K562 (cell line): ENCODE measurements at regions not wholly inside any gene's neighbourhood (a gene's known extent, or its start where the extent isn't known, plus 50 kb on each side); places are given as distances from the start of the nearest gene placed in this dataset.

Experiments used
- ATF6 ChIP-seq: sonication (generic); formaldehyde crosslinking; IDR thresholded peaks from 2 replicates; pipeline ENCODE4 v1.4.0; 2020; ENCODE audit warnings: mild to moderate bottlenecking, missing genetic modification reagents
- FOXA3 ChIP-seq, 2 experiments: fragments of 450-650 bp in 1 of 2; sonication (generic) in 1 of 2; formaldehyde crosslinking; IDR thresholded peaks in 1 of 2; conservative IDR thresholded peaks in 1 of 2; 2 replicates each; pipeline versions ENCODE4 v1.4.0 to v1.8.0; 2020 to 2022; ENCODE audit warnings: mild to moderate bottlenecking in 2 of 2, missing genetic modification reagents in 1 of 2
- NR2C1 ChIP-seq, 2 experiments: fragments of 450-650 bp; IDR thresholded peaks; 2 replicates each; pipeline ENCODE4 v1.6.1; 2017; ENCODE audit warnings: mild to moderate bottlenecking in 2 of 2, antibody characterized with exemption in 1 of 2, inconsistent platforms in 1 of 2, missing compliant biosample characterization in 1 of 2, missing genetic modification characterization in 1 of 2
- PML ChIP-seq: IDR thresholded peaks from 2 replicates; pipeline ENCODE4 v1.6.1; 2012; ENCODE audit warnings: low read length, inconsistent platforms
- ZNF146 ChIP-seq: IDR thresholded peaks from one replicate; pipeline ENCODE4 v1.6.1; 2018; ENCODE audit warnings: missing compliant biosample characterization; ENCODE audit not compliant: unreplicated experiment
- TF ChIP-seq, protein P1 (sequence below), 2 experiments: fragments of 450-650 bp; formaldehyde crosslinking in 1 of 2; IDR thresholded peaks; 2 replicates each; pipeline versions ENCODE4 v1.4.0 to v1.6.1; 2014 to 2020; ENCODE audit warnings: mild to moderate bottlenecking in 2 of 2, borderline replicate concordance in 1 of 2, low read depth in 1 of 2

DNA sequence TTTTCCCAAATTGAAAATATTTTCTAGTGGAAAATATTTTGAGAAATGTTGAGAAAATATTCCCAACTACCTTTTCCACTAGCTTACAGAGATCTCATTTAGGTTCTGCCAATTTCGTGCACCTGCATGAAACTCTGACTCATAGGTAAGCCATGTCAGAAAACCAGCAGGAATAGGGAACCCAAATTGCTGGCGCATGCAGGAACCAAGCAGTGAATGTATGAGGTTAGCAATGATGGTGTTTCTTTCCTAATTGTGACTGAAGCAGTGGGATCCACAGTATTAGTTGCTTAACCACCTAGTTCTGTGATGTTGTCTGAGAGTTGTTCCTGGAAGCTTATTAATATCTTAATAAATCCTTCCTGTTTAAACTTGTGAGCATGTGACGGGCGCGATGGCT is 381.0 kb upstream of the TRAM1L1 start (continued):
- TF ChIP-seq, protein P1, sequence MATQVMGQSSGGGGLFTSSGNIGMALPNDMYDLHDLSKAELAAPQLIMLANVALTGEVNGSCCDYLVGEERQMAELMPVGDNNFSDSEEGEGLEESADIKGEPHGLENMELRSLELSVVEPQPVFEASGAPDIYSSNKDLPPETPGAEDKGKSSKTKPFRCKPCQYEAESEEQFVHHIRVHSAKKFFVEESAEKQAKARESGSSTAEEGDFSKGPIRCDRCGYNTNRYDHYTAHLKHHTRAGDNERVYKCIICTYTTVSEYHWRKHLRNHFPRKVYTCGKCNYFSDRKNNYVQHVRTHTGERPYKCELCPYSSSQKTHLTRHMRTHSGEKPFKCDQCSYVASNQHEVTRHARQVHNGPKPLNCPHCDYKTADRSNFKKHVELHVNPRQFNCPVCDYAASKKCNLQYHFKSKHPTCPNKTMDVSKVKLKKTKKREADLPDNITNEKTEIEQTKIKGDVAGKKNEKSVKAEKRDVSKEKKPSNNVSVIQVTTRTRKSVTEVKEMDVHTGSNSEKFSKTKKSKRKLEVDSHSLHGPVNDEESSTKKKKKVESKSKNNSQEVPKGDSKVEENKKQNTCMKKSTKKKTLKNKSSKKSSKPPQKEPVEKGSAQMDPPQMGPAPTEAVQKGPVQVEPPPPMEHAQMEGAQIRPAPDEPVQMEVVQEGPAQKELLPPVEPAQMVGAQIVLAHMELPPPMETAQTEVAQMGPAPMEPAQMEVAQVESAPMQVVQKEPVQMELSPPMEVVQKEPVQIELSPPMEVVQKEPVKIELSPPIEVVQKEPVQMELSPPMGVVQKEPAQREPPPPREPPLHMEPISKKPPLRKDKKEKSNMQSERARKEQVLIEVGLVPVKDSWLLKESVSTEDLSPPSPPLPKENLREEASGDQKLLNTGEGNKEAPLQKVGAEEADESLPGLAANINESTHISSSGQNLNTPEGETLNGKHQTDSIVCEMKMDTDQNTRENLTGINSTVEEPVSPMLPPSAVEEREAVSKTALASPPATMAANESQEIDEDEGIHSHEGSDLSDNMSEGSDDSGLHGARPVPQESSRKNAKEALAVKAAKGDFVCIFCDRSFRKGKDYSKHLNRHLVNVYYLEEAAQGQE (IDR thresholded peaks at IDR 0.05; ENCODE audit: borderline replicate concordance), result no peak
- TF ChIP-seq, protein P1 (CRISPR knock-in tag; IDR thresholded peaks at IDR 0.05; ENCODE audit: low read depth), result no peak
- TF ChIP-seq PML (no peak), ZNF146 (no peak), FOXA3 (CRISPR knock-in tag; conservative IDR thresholded peaks at IDR 0.05 in 1 of 2, IDR thresholded peaks at IDR 0.05 in 1 of 2) (no peak), NR2C1 (IDR thresholded peaks at IDR 0.05) (no peak), NR2C1 (tag; IDR thresholded peaks at IDR 0.05) (no peak), ATF6 (CRISPR knock-in tag) (no peak)
- TF ChIP-seq, all 486 proteins: peak for 0
